ENCODE measurements at regions not wholly inside any gene's neighbourhood (a gene's known extent, or its start where the extent isn't known, plus 50 kb on each side); places are given as distances from the start of the nearest gene placed in this dataset.

DNA sequence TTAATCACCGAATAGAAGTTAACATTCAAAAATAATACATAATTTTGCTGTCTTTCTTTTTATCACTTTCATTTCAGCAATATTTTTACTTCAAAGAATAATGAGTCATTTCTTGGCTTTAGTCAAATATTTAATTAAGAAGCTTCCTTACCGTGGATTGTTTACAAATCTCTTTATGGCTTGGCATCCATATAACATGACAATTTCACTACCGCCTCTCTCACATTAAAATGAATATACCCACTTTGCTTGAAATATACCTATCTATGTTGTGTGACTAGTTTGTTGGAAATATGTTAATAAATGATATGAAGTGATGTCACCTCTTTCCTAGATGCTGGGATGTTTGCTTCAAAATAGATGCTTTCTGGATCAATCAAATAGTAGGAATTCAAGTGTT lies 1203.9 kb downstream of the AMY1C start:
- TF ChIP-seq, protein P1, sequence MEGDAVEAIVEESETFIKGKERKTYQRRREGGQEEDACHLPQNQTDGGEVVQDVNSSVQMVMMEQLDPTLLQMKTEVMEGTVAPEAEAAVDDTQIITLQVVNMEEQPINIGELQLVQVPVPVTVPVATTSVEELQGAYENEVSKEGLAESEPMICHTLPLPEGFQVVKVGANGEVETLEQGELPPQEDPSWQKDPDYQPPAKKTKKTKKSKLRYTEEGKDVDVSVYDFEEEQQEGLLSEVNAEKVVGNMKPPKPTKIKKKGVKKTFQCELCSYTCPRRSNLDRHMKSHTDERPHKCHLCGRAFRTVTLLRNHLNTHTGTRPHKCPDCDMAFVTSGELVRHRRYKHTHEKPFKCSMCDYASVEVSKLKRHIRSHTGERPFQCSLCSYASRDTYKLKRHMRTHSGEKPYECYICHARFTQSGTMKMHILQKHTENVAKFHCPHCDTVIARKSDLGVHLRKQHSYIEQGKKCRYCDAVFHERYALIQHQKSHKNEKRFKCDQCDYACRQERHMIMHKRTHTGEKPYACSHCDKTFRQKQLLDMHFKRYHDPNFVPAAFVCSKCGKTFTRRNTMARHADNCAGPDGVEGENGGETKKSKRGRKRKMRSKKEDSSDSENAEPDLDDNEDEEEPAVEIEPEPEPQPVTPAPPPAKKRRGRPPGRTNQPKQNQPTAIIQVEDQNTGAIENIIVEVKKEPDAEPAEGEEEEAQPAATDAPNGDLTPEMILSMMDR (IDR thresholded peaks at IDR 0.05; ENCODE audit: insufficient read depth, low read length), result no peak
- TF ChIP-seq GABPA (IDR thresholded peaks at IDR 0.05; ENCODE audit: low read depth), result no peak
